Astrocyte (in vitro differentiated cells and primary cell): ENCODE measurements at regions not wholly inside any gene's neighbourhood (a gene's known extent, or its start where the extent isn't known, plus 50 kb on each side); places are given as distances from the start of the nearest gene placed in this dataset.

Experiments
- DNase-seq: peaks from one replicate; pipeline ENCODE4 v3.0.0-alpha.2; 2010; ENCODE audit warnings: low read depth
- FAIRE-seq: peaks from 2 replicates; lab custom pipeline; 2011; peaks lifted over from hg19 to GRCh38; lab: Jason Lieb, UNC
- H2AFZ ChIP-seq: 2 replicates; pipeline ENCODE4 v1.6.0; 2012; ENCODE audit warnings: low read depth, low read length, inconsistent platforms
- H3K27ac ChIP-seq: 2 replicates; pipeline ENCODE4 v1.5.1; 2011; ENCODE audit warnings: low read depth, low read length, inconsistent platforms
- H3K27me3 ChIP-seq: 2 replicates; pipeline ENCODE4 v1.6.0; 2011; ENCODE audit warnings: low read length, inconsistent platforms; ENCODE audit not compliant: insufficient read depth
- H3K36me3 ChIP-seq: 2 replicates; pipeline ENCODE4 v1.5.1; 2011; ENCODE audit warnings: low read length, inconsistent platforms; ENCODE audit not compliant: insufficient read depth
- H3K4me1 ChIP-seq: 2 replicates; pipeline ENCODE4 v1.5.1; 2011; ENCODE audit warnings: low read length, inconsistent platforms; ENCODE audit not compliant: insufficient read depth
- H3K4me2 ChIP-seq: 2 replicates; pipeline ENCODE4 v1.6.0; 2012; ENCODE audit warnings: low read length, inconsistent platforms
- H3K4me3 ChIP-seq: 2 replicates; pipeline ENCODE4 v1.5.1; 2011; ENCODE audit warnings: low read depth, mild to moderate bottlenecking, low read length, inconsistent platforms; ENCODE audit not compliant: insufficient read depth
- H3K79me2 ChIP-seq: 2 replicates; pipeline ENCODE4 v1.6.0; 2012; ENCODE audit warnings: mild to moderate bottlenecking, low read length, inconsistent platforms; ENCODE audit not compliant: insufficient read depth
- H3K9ac ChIP-seq: 2 replicates; pipeline ENCODE4 v1.6.0; 2012; ENCODE audit warnings: mild to moderate bottlenecking, low read length, inconsistent platforms
- H3K9me3 ChIP-seq: 2 replicates; pipeline ENCODE4 v1.5.1; 2012; ENCODE audit warnings: low read depth, mild to moderate bottlenecking, low read length, inconsistent platforms; ENCODE audit not compliant: insufficient read depth
- H4K20me1 ChIP-seq: 2 replicates; pipeline ENCODE4 v1.6.0; 2012; ENCODE audit warnings: low read length, inconsistent platforms; ENCODE audit not compliant: insufficient read depth
- H3K27ac Mint-ChIP-seq: one replicate; pipeline ENCODE4 v1.8.0; 2021; ENCODE audit warnings: mild to moderate bottlenecking, mixed read lengths; ENCODE audit not compliant: unreplicated experiment
- H3K27me3 Mint-ChIP-seq: one replicate; pipeline ENCODE4 v1.8.0; 2021; ENCODE audit warnings: low read depth, mixed read lengths; ENCODE audit not compliant: unreplicated experiment
- H3K36me3 Mint-ChIP-seq: one replicate; pipeline ENCODE4 v1.8.0; 2021; ENCODE audit warnings: low read depth, mixed read lengths; ENCODE audit not compliant: unreplicated experiment
- H3K4me1 Mint-ChIP-seq: one replicate; pipeline ENCODE4 v1.8.0; 2021; ENCODE audit warnings: low read depth, mixed read lengths; ENCODE audit not compliant: unreplicated experiment
- H3K4me3 Mint-ChIP-seq: one replicate; pipeline ENCODE4 v1.8.0; 2021; ENCODE audit warnings: mild to moderate bottlenecking, moderate library complexity, mixed read lengths; ENCODE audit not compliant: unreplicated experiment
- H3K9me3 Mint-ChIP-seq: one replicate; pipeline ENCODE4 v1.8.0; 2021; ENCODE audit warnings: mild to moderate bottlenecking, mixed read lengths; ENCODE audit not compliant: unreplicated experiment
- EZH2 ChIP-seq: IDR thresholded peaks from 2 replicates; pipeline ENCODE4 v1.6.1; 2012; ENCODE audit warnings: mild to moderate bottlenecking, low read length, inconsistent platforms; ENCODE audit not compliant: insufficient read depth
- TF ChIP-seq, protein P1 (sequence below): IDR thresholded peaks from 2 replicates; pipeline ENCODE4 v1.5.1; 2011; ENCODE audit warnings: low read depth, mild to moderate bottlenecking, inconsistent platforms, low read length, moderate library complexity; ENCODE audit not compliant: insufficient read depth

- H3K27ac ChIP-seq = no peak overlapping the region
- H3K4me3 ChIP-seq = no peak overlapping the region
- no peak overlapping the region for H3K4me3 Mint-ChIP-seq
- no peaks in the 10 kb centered on the region for H4K20me1 ChIP-seq
- peaks cover 2% of the 10 kb centered on the region for H3K27me3 Mint-ChIP-seq
- H3K27me3 ChIP-seq = no peaks in the 10 kb centered on the region
- H2AFZ ChIP-seq = no peak overlapping the region
- H3K4me1 ChIP-seq = no peaks in the 10 kb centered on the region
- DNase-seq = no peak
- TF ChIP-seq EZH2 = no peak
- H3K36me3 ChIP-seq = no peaks in the 10 kb centered on the region
- no peaks in the 10 kb centered on the region for H3K9me3 ChIP-seq
- no peak overlapping the region for H3K27ac Mint-ChIP-seq
- FAIRE-seq = no peak
- no peaks in the 10 kb centered on the region for H3K36me3 Mint-ChIP-seq
- no peaks in the 10 kb centered on the region for H3K79me2 ChIP-seq
- H3K9ac ChIP-seq = no peak overlapping the region
- no peak overlapping the region for H3K4me2 ChIP-seq
- peaks cover 3% of the 10 kb centered on the region for H3K9me3 Mint-ChIP-seq
- no peaks in the 10 kb centered on the region for H3K4me1 Mint-ChIP-seq
Observed at GRCh38 chr10:111561124-111561523, 484.3 kb downstream of the ADRA2A start.

- TF ChIP-seq EZH2 = no peak
- TF ChIP-seq, protein P1, sequence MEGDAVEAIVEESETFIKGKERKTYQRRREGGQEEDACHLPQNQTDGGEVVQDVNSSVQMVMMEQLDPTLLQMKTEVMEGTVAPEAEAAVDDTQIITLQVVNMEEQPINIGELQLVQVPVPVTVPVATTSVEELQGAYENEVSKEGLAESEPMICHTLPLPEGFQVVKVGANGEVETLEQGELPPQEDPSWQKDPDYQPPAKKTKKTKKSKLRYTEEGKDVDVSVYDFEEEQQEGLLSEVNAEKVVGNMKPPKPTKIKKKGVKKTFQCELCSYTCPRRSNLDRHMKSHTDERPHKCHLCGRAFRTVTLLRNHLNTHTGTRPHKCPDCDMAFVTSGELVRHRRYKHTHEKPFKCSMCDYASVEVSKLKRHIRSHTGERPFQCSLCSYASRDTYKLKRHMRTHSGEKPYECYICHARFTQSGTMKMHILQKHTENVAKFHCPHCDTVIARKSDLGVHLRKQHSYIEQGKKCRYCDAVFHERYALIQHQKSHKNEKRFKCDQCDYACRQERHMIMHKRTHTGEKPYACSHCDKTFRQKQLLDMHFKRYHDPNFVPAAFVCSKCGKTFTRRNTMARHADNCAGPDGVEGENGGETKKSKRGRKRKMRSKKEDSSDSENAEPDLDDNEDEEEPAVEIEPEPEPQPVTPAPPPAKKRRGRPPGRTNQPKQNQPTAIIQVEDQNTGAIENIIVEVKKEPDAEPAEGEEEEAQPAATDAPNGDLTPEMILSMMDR = no peak
- no peak overlapping the region for H3K27ac Mint-ChIP-seq
- no peak for FAIRE-seq
Observed at GRCh38 chr10:111565542-111565941, 488.7 kb downstream of the ADRA2A start.

DNA sequence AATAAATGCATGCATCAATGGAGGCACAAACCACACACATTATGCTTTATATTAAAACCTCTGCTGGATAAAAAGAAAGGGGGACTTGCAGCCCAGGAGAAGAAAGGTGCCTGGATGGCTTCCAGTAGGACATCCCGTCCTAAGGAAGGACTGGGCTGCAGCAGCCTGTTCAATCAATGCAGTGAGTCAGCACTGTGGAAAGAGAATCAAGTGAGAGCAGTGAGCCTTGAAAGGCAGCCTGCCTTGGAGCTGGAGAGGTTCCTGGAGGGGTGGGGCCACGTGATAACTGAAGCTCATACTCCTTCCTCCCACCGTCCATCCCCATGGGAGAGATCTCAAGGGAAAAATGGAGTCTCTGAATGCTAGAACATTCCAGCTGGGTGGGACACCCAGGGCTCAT, 501.2 kb downstream of the ADRA2A start:
- Histone ChIP-seq H3K9ac (no peak overlapping the region), H3K27ac (no peak overlapping the region), H3K36me3 (no peaks in the 10 kb centered on the region), H4K20me1 (no peaks in the 10 kb centered on the region), H3K4me3 (no peak overlapping the region), H3K4me2 (no peak overlapping the region), H3K27me3 (no peaks in the 10 kb centered on the region), H3K9me3 (no peaks in the 10 kb centered on the region), H2AFZ (no peak overlapping the region), H3K79me2 (no peaks in the 10 kb centered on the region), H3K4me1 (no peaks in the 10 kb centered on the region)
- TF ChIP-seq EZH2 = no peak
- TF ChIP-seq, protein P1 = no peak
- H3K27me3 Mint-ChIP-seq = peaks cover 2% of the 10 kb centered on the region
- no peaks in the 10 kb centered on the region for H3K36me3 Mint-ChIP-seq
- H3K4me1 Mint-ChIP-seq = no peaks in the 10 kb centered on the region
- FAIRE-seq (no peak), DNase-seq (no peak)
- no peak overlapping the region for H3K27ac Mint-ChIP-seq
- H3K4me3 Mint-ChIP-seq = no peak overlapping the region
- peaks cover 3% of the 10 kb centered on the region for H3K9me3 Mint-ChIP-seq

More at GRCh38 chr10:111565542-111565941, 488.7 kb downstream of the ADRA2A start:
- Mint-ChIP-seq H3K4me3 (no peak overlapping the region), H3K27me3 (peaks cover 13% of the 10 kb centered on the region), H3K9me3 (peaks cover 1% of the 10 kb centered on the region), H3K4me1 (no peaks in the 10 kb centered on the region), H3K36me3 (no peaks in the 10 kb centered on the region)
- H3K9me3 ChIP-seq = no peaks in the 10 kb centered on the region
- H3K4me3 ChIP-seq = no peak overlapping the region
- no peak for DNase-seq
- H3K79me2 ChIP-seq = no peaks in the 10 kb centered on the region
- no peak overlapping the region for H3K4me2 ChIP-seq
- no peak overlapping the region for H3K9ac ChIP-seq
- no peaks in the 10 kb centered on the region for H3K36me3 ChIP-seq
- no peak overlapping the region for H3K27ac ChIP-seq
- no peaks in the 10 kb centered on the region for H3K4me1 ChIP-seq
- H4K20me1 ChIP-seq = no peaks in the 10 kb centered on the region
- H3K27me3 ChIP-seq = no peaks in the 10 kb centered on the region
- no peak overlapping the region for H2AFZ ChIP-seq
